ENCODE measurements at regions not wholly inside any gene's neighbourhood (a gene's known extent, or its start where the extent isn't known, plus 50 kb on each side); places are given as distances from the start of the nearest gene placed in this dataset.

- Histone ChIP-seq H3K9me3 (no peaks in the 10 kb centered on the region), H3K4me1 (peaks cover 17% of the 10 kb centered on the region), H3K36me3 (no peaks in the 10 kb centered on the region), H3K4me3 (no peak overlapping the region), H3K27ac (no peak overlapping the region), H3K27me3 (no peaks in the 10 kb centered on the region)
- no peak for DNase-seq (ENCODE audit: extremely low spot score in 2 of 2)
- intact Hi-C loops (cut with DNase I): no loop called here
- TF ChIP-seq CTCF (IDR thresholded peaks at IDR 0.05) (no peak), POLR2AphosphoS5 (IDR thresholded peaks at IDR 0.05; ENCODE audit: insufficient read depth in 1 of 2, low read depth in 1 of 2) (no peak), POLR2A (IDR thresholded peaks at IDR 0.05) (no peak)
Observed at GRCh38 chr5:110841137-110841536, 102.3 kb downstream of the SLC25A46 start.

GRCh38 chr5:110842948-110843347, 104.1 kb downstream of the SLC25A46 start:
- Histone ChIP-seq H3K36me3 (no peaks in the 10 kb centered on the region), H3K4me3 (no peak overlapping the region), H3K27ac (no peak overlapping the region), H3K27me3 (no peaks in the 10 kb centered on the region), H3K9me3 (no peaks in the 10 kb centered on the region), H3K4me1 (peaks cover 17% of the 10 kb centered on the region)
- TF ChIP-seq CTCF (IDR thresholded peaks at IDR 0.05) (no peak), POLR2AphosphoS5 (IDR thresholded peaks at IDR 0.05; ENCODE audit: insufficient read depth in 1 of 2, low read depth in 1 of 2) (no peak), POLR2A (IDR thresholded peaks at IDR 0.05) (no peak)
- intact Hi-C loops (cut with DNase I): no loop called here
- DNase-seq (ENCODE audit: extremely low spot score in 2 of 2): no peak

GRCh38 chr5:110844251-110844650, 105.4 kb downstream of the SLC25A46 start:
- no peaks in the 10 kb centered on the region for H3K9me3 ChIP-seq
- peaks cover 17% of the 10 kb centered on the region for H3K4me1 ChIP-seq
- H3K27me3 ChIP-seq: no peaks in the 10 kb centered on the region
- no peak overlapping the region for H3K4me3 ChIP-seq
- TF ChIP-seq CTCF (IDR thresholded peaks at IDR 0.05): no peak
- no peak for TF ChIP-seq POLR2AphosphoS5 (IDR thresholded peaks at IDR 0.05; ENCODE audit: insufficient read depth in 1 of 2, low read depth in 1 of 2)
- no peak for TF ChIP-seq POLR2A (IDR thresholded peaks at IDR 0.05)
- H3K36me3 ChIP-seq: no peaks in the 10 kb centered on the region
- intact Hi-C loops (cut with DNase I): no loop called here
- H3K27ac ChIP-seq: no peak overlapping the region
- DNase-seq (ENCODE audit: extremely low spot score in 2 of 2): no peak

- no peak for DNase-seq (ENCODE audit: extremely low spot score in 2 of 2)
- Histone ChIP-seq H3K4me3 (no peak overlapping the region), H3K27me3 (no peaks in the 10 kb centered on the region), H3K36me3 (no peaks in the 10 kb centered on the region), H3K27ac (no peak overlapping the region), H3K9me3 (no peaks in the 10 kb centered on the region), H3K4me1 (no peaks in the 10 kb centered on the region)
- TF ChIP-seq POLR2A (IDR thresholded peaks at IDR 0.05) (no peak), CTCF (IDR thresholded peaks at IDR 0.05) (no peak), POLR2AphosphoS5 (IDR thresholded peaks at IDR 0.05; ENCODE audit: insufficient read depth in 1 of 2, low read depth in 1 of 2) (no peak)
- intact Hi-C loops (cut with DNase I): no loop called here
Observed at GRCh38 chr5:110846398-110847001, 107.7 kb downstream of the SLC25A46 start.

- intact Hi-C loops (cut with DNase I): no loop called here
- no peak for TF ChIP-seq POLR2AphosphoS5 (IDR thresholded peaks at IDR 0.05; ENCODE audit: insufficient read depth in 1 of 2, low read depth in 1 of 2)
- no peak for TF ChIP-seq CTCF (IDR thresholded peaks at IDR 0.05)
- Histone ChIP-seq H3K27ac (no peak overlapping the region), H3K36me3 (no peaks in the 10 kb centered on the region), H3K9me3 (no peaks in the 10 kb centered on the region), H3K4me1 (no peaks in the 10 kb centered on the region), H3K27me3 (no peaks in the 10 kb centered on the region), H3K4me3 (no peak overlapping the region)
- no peak for DNase-seq (ENCODE audit: extremely low spot score in 2 of 2)
Observed at GRCh38 chr5:110851357-110851756, 112.5 kb downstream of the SLC25A46 start.
